SJCRH30 (cell line): ENCODE measurements at regions not wholly inside any gene's neighbourhood (a gene's known extent, or its start where the extent isn't known, plus 50 kb on each side); places are given as distances from the start of the nearest gene placed in this dataset.
"Not testable (repeated sequence)": the region's sequence is repeated elsewhere in the genome, so short reads cannot be mapped to it uniquely, and the experiment has no call there.

Experiments
- DNase-seq, 2 experiments: peaks; one replicate each; pipeline ENCODE4 v3.0.0-alpha.2; 2015 to 2020
- H3K27ac ChIP-seq: fragments of 250-450 bp; sonication (Bioruptor Pico); 2 replicates; pipeline ENCODE4 v1.5.1; 2020; ENCODE audit warnings: mild to moderate bottlenecking, moderate library complexity
- H3K27me3 ChIP-seq: fragments of 250-450 bp; sonication (Bioruptor Pico); 2 replicates; pipeline ENCODE4 v1.5.1; 2020; ENCODE audit warnings: mild to moderate bottlenecking, moderate library complexity
- H3K36me3 ChIP-seq: fragments of 250-450 bp; sonication (Bioruptor Pico); 2 replicates; pipeline ENCODE4 v1.5.1; 2020; ENCODE audit warnings: mild to moderate bottlenecking, moderate library complexity
- H3K4me1 ChIP-seq: fragments of 250-450 bp; sonication (Bioruptor Pico); 2 replicates; pipeline ENCODE4 v1.5.1; 2020; ENCODE audit warnings: mild to moderate bottlenecking, moderate library complexity
- H3K4me3 ChIP-seq: fragments of 250-450 bp; sonication (Bioruptor Pico); 2 replicates; pipeline ENCODE4 v1.5.1; 2020; ENCODE audit warnings: mild to moderate bottlenecking, moderate library complexity
- H3K9me3 ChIP-seq: fragments of 250-450 bp; sonication (Bioruptor Pico); replicated peaks from 2 replicates; pipeline ENCODE4 v1.5.1; 2020; ENCODE audit warnings: mild to moderate bottlenecking, moderate library complexity

GRCh38 chr1:114032271-114033215 is 53.3 kb downstream of the OLFML3 start:
- Histone ChIP-seq H3K9me3 (no peaks in the 10 kb centered on the region), H3K36me3 (no peaks in the 10 kb centered on the region), H3K4me3 (no peak overlapping the region), H3K27ac (no peak overlapping the region), H3K27me3 (no peaks in the 10 kb centered on the region), H3K4me1 (no peaks in the 10 kb centered on the region)
- DNase-seq: no peak

GRCh38 chr1:114033216-114033706 is 54.0 kb downstream of the OLFML3 start:
- Histone ChIP-seq H3K9me3 (no peaks in the 10 kb centered on the region), H3K36me3 (no peaks in the 10 kb centered on the region), H3K4me1 (no peaks in the 10 kb centered on the region), H3K27me3 (no peaks in the 10 kb centered on the region), H3K27ac (no peak overlapping the region), H3K4me3 (no peak overlapping the region)
- peak in 1 of 2 experiments; percentile 26 for DNase-seq

GRCh38 chr1:114033961-114034360 is 54.7 kb downstream of the OLFML3 start:
- no peak for DNase-seq
- Histone ChIP-seq H3K27ac (no peak overlapping the region), H3K4me1 (no peaks in the 10 kb centered on the region), H3K9me3 (no peaks in the 10 kb centered on the region), H3K4me3 (no peak overlapping the region), H3K36me3 (no peaks in the 10 kb centered on the region), H3K27me3 (no peaks in the 10 kb centered on the region)

- Histone ChIP-seq H3K27ac (no peak overlapping the region), H3K4me1 (no peaks in the 10 kb centered on the region), H3K4me3 (no peak overlapping the region), H3K9me3 (no peaks in the 10 kb centered on the region), H3K27me3 (no peaks in the 10 kb centered on the region), H3K36me3 (no peaks in the 10 kb centered on the region)
- DNase-seq: no peak
These were observed 55.5 kb downstream of the OLFML3 start for GRCh38 chr1:114034567-114035303.

GRCh38 chr1:114035304-114035700 is 56.0 kb downstream of the OLFML3 start:
- H3K27me3 ChIP-seq: no peaks in the 10 kb centered on the region
- no peaks in the 10 kb centered on the region for H3K9me3 ChIP-seq
- no peak overlapping the region for H3K4me3 ChIP-seq
- no peaks in the 10 kb centered on the region for H3K4me1 ChIP-seq
- DNase-seq: no peak
- no peaks in the 10 kb centered on the region for H3K36me3 ChIP-seq
- H3K27ac ChIP-seq: no peak overlapping the region

DNA sequence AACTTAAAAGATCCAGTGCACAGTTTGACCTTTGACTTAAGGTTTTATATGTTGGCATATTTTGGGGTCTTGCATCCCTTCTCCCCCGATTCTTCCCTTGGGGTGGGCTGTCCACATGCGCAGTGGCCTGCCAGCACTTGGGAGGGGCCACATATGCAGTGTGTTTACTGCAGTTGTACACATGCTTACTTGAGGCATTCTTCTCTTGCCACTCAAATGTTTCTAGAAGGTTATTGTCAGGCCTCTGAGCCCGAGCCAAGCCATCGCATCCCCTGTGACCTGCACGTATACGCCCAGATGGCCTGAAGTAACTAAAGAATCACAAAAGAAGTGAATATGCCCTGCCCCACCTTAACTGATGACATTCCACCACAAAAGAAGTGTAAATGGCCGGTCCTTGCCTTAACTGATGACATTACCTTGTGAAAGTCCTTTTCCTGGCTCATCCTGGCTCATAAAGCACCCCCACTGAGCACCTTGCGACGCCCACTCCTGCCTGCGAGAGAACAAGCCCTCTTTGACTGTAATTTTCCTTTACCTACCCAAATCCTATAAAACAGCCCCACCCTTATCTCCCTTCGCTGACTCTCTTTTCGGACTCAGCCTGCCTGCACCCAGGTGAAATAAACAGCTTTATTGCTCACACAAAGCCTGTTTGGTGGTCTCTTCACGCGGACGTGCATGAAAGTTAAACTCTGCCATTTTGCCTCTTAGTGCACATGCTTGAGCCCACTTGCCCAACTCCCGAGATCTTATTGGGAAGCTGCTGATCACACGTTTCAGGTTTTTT is 57.8 kb downstream of the OLFML3 start:
- H3K27ac ChIP-seq, H3K4me1 ChIP-seq, H3K4me3 ChIP-seq, H3K27me3 ChIP-seq, H3K36me3 ChIP-seq, H3K9me3 ChIP-seq, DNase-seq: not testable (repeated sequence)

- Histone ChIP-seq H3K36me3 (no peaks in the 10 kb centered on the region), H3K4me1 (no peaks in the 10 kb centered on the region)
- DNase-seq: no peak
These were observed 58.3 kb downstream of the OLFML3 start for GRCh38 chr1:114037631-114037890.

GRCh38 chr1:114037962-114038816 is 58.9 kb downstream of the OLFML3 start:
- no peaks in the 10 kb centered on the region for H3K9me3 ChIP-seq
- no peak for DNase-seq
- H3K27ac ChIP-seq: no peak overlapping the region
- no peaks in the 10 kb centered on the region for H3K27me3 ChIP-seq
- H3K36me3 ChIP-seq: no peaks in the 10 kb centered on the region
- no peak overlapping the region for H3K4me3 ChIP-seq
- no peaks in the 10 kb centered on the region for H3K4me1 ChIP-seq

More at GRCh38 chr1:114037631-114037890, 58.3 kb downstream of the OLFML3 start:
- H3K9me3 ChIP-seq: no peaks in the 10 kb centered on the region
- no peaks in the 10 kb centered on the region for H3K27me3 ChIP-seq
- no peak overlapping the region for H3K4me3 ChIP-seq
- H3K27ac ChIP-seq: no peak overlapping the region
